GM12878 (cell line): ENCODE measurements at regions not wholly inside any gene's neighbourhood (a gene's known extent, or its start where the extent isn't known, plus 50 kb on each side); places are given as distances from the start of the nearest gene placed in this dataset.

Source experiments
- ATAC-seq: fragments of 200-7000 bp; cut with Tn5 transposase; 3 replicates; pipeline ENCODE4 v1.9.1; 2020; ENCODE audit warnings: mild to moderate bottlenecking, moderate library complexity
- BruUV-seq: library from RNA; stranded (reverse); fragments of 400-500 nt; replicated peaks from 2 replicates; lab custom pipeline; 2021; lab: Mats Ljungman, UMichigan
- CTCF ChIA-PET: fragments of 300-600 bp; sonication (Branson Sonifier 250); formaldehyde crosslinking; extraction: SDS; loops from one replicate; lab custom pipeline; 2021; ENCODE audit warnings: inconsistent platforms; lab: Yijun Ruan, JAX
- POLR2A ChIA-PET: fragments of 350-600 bp; formaldehyde crosslinking; extraction: SDS; loops from one replicate; lab custom pipeline; 2021; ENCODE audit warnings: inconsistent platforms; lab: Charles Lee
- RAD21 ChIA-PET: fragments of 300-600 bp; sonication (Branson Sonifier 250); formaldehyde crosslinking; loops from one replicate; lab custom pipeline; 2023; ENCODE audit warnings: antibody characterized with exemption; ENCODE audit not compliant: unreplicated experiment; lab: Charles Lee
- SMC1A ChIA-PET: fragments of 300-600 bp; sonication (Branson Sonifier 250); formaldehyde crosslinking; loops from one replicate; lab custom pipeline; 2023; ENCODE audit not compliant: unreplicated experiment, uncharacterized antibody; lab: Charles Lee
- DNase-seq: peaks from one replicate; pipeline ENCODE4 v3.0.0-alpha.2; 2011; ENCODE audit warnings: low read depth, low spot score
- FAIRE-seq: peaks from 3 replicates; lab custom pipeline; 2011; peaks lifted over from hg19 to GRCh38; lab: Jason Lieb, UNC
- H2AFZ ChIP-seq: 2 replicates; pipeline ENCODE4 v1.6.0; 2011; ENCODE audit warnings: low read depth, low read length, control low read depth; ENCODE audit not compliant: control insufficient read depth
- H3K27ac ChIP-seq: 2 replicates; pipeline ENCODE4 v1.5.1; 2011; ENCODE audit warnings: control low read depth; ENCODE audit not compliant: control insufficient read depth, insufficient read depth
- H3K27me3 ChIP-seq, 2 experiments: replicated peaks in 1 of 2; 2 replicates each; pipeline versions ENCODE4 v1.6.0 to v1.6.1; 2011; ENCODE audit warnings: low read length in 1 of 2; ENCODE audit not compliant: control insufficient read depth in 2 of 2, insufficient read depth in 2 of 2
- H3K36me3 ChIP-seq, 2 experiments: 2 replicates each; pipeline ENCODE4 v1.5.1; 2011; ENCODE audit warnings: low read length in 1 of 2; ENCODE audit not compliant: control insufficient read depth in 2 of 2, insufficient read depth in 2 of 2
- H3K4me1 ChIP-seq: 2 replicates; pipeline ENCODE4 v1.6.1; 2011; ENCODE audit warnings: mild to moderate bottlenecking, low read length, moderate library complexity, mixed read lengths; ENCODE audit not compliant: control insufficient read depth, insufficient read depth
- H3K4me2 ChIP-seq: 2 replicates; pipeline ENCODE4 v1.6.0; 2011; ENCODE audit warnings: control low read depth; ENCODE audit not compliant: control insufficient read depth, insufficient read depth
- H3K4me3 ChIP-seq: fragments of 200-600 bp; sonication (generic); 2 replicates; pipeline ENCODE4 v1.5.1; 2016
- H3K79me2 ChIP-seq: 2 replicates; pipeline ENCODE4 v1.6.0; 2011; ENCODE audit warnings: low read length; ENCODE audit not compliant: control insufficient read depth, insufficient read depth
- H3K9ac ChIP-seq: 2 replicates; pipeline ENCODE4 v1.8.0; 2011; ENCODE audit warnings: low read length, control low read depth, mixed read lengths; ENCODE audit not compliant: control insufficient read depth, insufficient read depth
- H3K9me3 ChIP-seq: replicated peaks from 3 replicates; pipeline ENCODE4 v1.5.1; 2011; ENCODE audit warnings: mild to moderate bottlenecking, low read length; ENCODE audit not compliant: control insufficient read depth, insufficient read depth
- H4K20me1 ChIP-seq: 2 replicates; pipeline ENCODE4 v1.6.0; 2011; ENCODE audit not compliant: control insufficient read depth, insufficient read depth
- ATF7 ChIP-seq: fragments of 450-650 bp; IDR thresholded peaks from 2 replicates; pipeline ENCODE4 v1.6.1; 2016; ENCODE audit warnings: low read depth, mild to moderate bottlenecking
- BCL3 ChIP-seq: IDR thresholded peaks from 2 replicates; pipeline ENCODE4 v1.6.1; 2011; ENCODE audit warnings: borderline replicate concordance, low read depth, mild to moderate bottlenecking, moderate library complexity, low read length; ENCODE audit not compliant: insufficient read depth, poor library complexity, severe bottlenecking
- CBFB ChIP-seq: IDR thresholded peaks from 2 replicates; pipeline ENCODE4 v1.6.1; 2016; ENCODE audit warnings: antibody characterized with exemption, low read depth
- CHD1 ChIP-seq: IDR thresholded peaks from 2 replicates; pipeline ENCODE4 v1.6.1; 2012; ENCODE audit warnings: low read depth, low read length, improper control_type of control experiment
- E4F1 ChIP-seq: fragments of 450-650 bp; IDR thresholded peaks from 2 replicates; pipeline ENCODE4 v1.6.1; 2018; ENCODE audit warnings: borderline replicate concordance, mild to moderate bottlenecking; ENCODE audit not compliant: partially characterized antibody
- HSF1 ChIP-seq: fragments of 150-350 bp; IDR thresholded peaks from 2 replicates; pipeline ENCODE4 v1.6.1; 2014; ENCODE audit warnings: mild to moderate bottlenecking, low read depth, low read length
- SIN3A ChIP-seq: IDR thresholded peaks from 2 replicates; pipeline ENCODE4 v1.6.1; 2012; ENCODE audit warnings: low read depth, low read length, improper control_type of control experiment
- SMARCA5 ChIP-seq: fragments of 450-650 bp; IDR thresholded peaks from 2 replicates; pipeline ENCODE4 v1.6.1; 2017; ENCODE audit warnings: mild to moderate bottlenecking
- TCF3 ChIP-seq: IDR thresholded peaks from 2 replicates; pipeline ENCODE4 v1.6.1; 2012; ENCODE audit warnings: low read depth, mild to moderate bottlenecking, low read length, borderline replicate concordance; ENCODE audit not compliant: insufficient read depth
- ZBED1 ChIP-seq: IDR thresholded peaks from 2 replicates; pipeline ENCODE4 v1.6.1; 2016; ENCODE audit warnings: borderline replicate concordance
- ZNF384 ChIP-seq: IDR thresholded peaks from 2 replicates; pipeline ENCODE4 v1.6.1; 2012; ENCODE audit warnings: low read depth, mild to moderate bottlenecking, low read length, improper control_type of control experiment, borderline replicate concordance
- WGBS: methylation state at CpG from one replicate; pipeline ENCODE4 v1.1.6; 2016; ENCODE audit warnings: low lambda C conversion rate; ENCODE audit not compliant: insufficient replicate concordance, insufficient coverage; ENCODE audit errors: missing lambda C conversion rate; 5-methylcytosine and 5-hydroxymethylcytosine counted together
- in situ Hi-C: fragments of 300-500 bp; cut with MboI; formaldehyde crosslinking; loops from 9 replicates; pipeline ENCODE4 v1.14.3; 2018; ENCODE audit warnings: mixed read lengths
- intact Hi-C: fragments of 100-400 bp; cut with micrococcal nuclease; formaldehyde crosslinking; loops from one replicate; pipeline ENCODE4 v1.14.2; 2022; ENCODE audit not compliant: unreplicated experiment

- BruUV-seq: no TSS peak
- RAD21 ChIA-PET: no interaction called here
Observed at GRCh38 chr3:155010416-155010815, 69.7 kb upstream of the MME start.

More at GRCh38 chr3:155010416-155010815, 69.7 kb upstream of the MME start:
- in situ Hi-C loops: no loop called here
- ATAC-seq: no peak
- intact Hi-C loops: no loop called here
- Histone ChIP-seq H2AFZ (no peak overlapping the region), H3K4me3 (no peak overlapping the region), H3K9me3 (no peaks in the 10 kb centered on the region), H3K79me2 (no peaks in the 10 kb centered on the region), H3K4me1 (no peaks in the 10 kb centered on the region), H4K20me1 (no peaks in the 10 kb centered on the region), H3K36me3 (no peaks in the 10 kb centered on the region), H3K27ac (no peak overlapping the region), H3K27me3 (no peaks in the 10 kb centered on the region), H3K9ac (no peak overlapping the region), H3K4me2 (no peak overlapping the region)
- SMC1A ChIA-PET: no interaction called here
- no peak for DNase-seq
- TF ChIP-seq SIN3A (no peak), HSF1 (no peak), TCF3 (no peak), BCL3 (no peak), ZBED1 (no peak), ZNF384 (no peak), SMARCA5 (no peak), ATF7 (no peak), E4F1 (no peak), CHD1 (no peak), CBFB (no peak)
- POLR2A ChIA-PET: no interaction called here
- CTCF ChIA-PET: no interaction called here
- 17% methylated on average over 3 of the region's 3 CpGs for WGBS
- no peak for FAIRE-seq
